ENCODE measurements at regions not wholly inside any gene's neighbourhood (a gene's known extent, or its start where the extent isn't known, plus 50 kb on each side); places are given as distances from the start of the nearest gene placed in this dataset.

GRCh38 chr6:139430899-139431601, 56.6 kb upstream of the CITED2 start:
- peak; percentile 50 for ATAC-seq
- H3K4me1 ChIP-seq, result no peaks in the 10 kb centered on the region
- TF ChIP-seq POLR2AphosphoS5 (IDR thresholded peaks at IDR 0.05) (no peak), POLR2A (IDR thresholded peaks at IDR 0.05) (no peak), EP300 (IDR thresholded peaks at IDR 0.05) (no peak), CTCF (IDR thresholded peaks at IDR 0.05) (no peak)
- H3K27me3 ChIP-seq, result no peaks in the 10 kb centered on the region
- H3K9me3 ChIP-seq, result no peaks in the 10 kb centered on the region
- H3K4me3 ChIP-seq, result no peak overlapping the region
- H3K36me3 ChIP-seq, result no peaks in the 10 kb centered on the region
- no peak overlapping the region for H3K27ac ChIP-seq
- 88 to 90% methylated on average over 2 to 4 of the region's 4 CpGs for WGBS, 2 donors (ENCODE audit: low coverage in 1 of 2)

- Histone ChIP-seq H3K27ac (no peak overlapping the region), H3K4me1 (no peaks in the 10 kb centered on the region), H3K36me3 (no peaks in the 10 kb centered on the region), H3K4me3 (no peak overlapping the region), H3K9me3 (no peaks in the 10 kb centered on the region), H3K27me3 (no peaks in the 10 kb centered on the region)
- ATAC-seq, result no peak
- 43 to 80% methylated on average over 1 to 7 of the region's 7 CpGs for WGBS, 2 donors (ENCODE audit: low coverage in 1 of 2)
- TF ChIP-seq CTCF (IDR thresholded peaks at IDR 0.05), result no peak
- TF ChIP-seq EP300 (IDR thresholded peaks at IDR 0.05), result no peak
- TF ChIP-seq POLR2AphosphoS5 (IDR thresholded peaks at IDR 0.05), result no peak
- TF ChIP-seq POLR2A (IDR thresholded peaks at IDR 0.05), result no peak
Measured at GRCh38 chr6:139429580-139430145, 55.2 kb upstream of the CITED2 start.

GRCh38 chr6:139427199-139427598, 52.8 kb upstream of the CITED2 start:
- no peak overlapping the region for H3K27ac ChIP-seq
- H3K4me1 ChIP-seq, result no peaks in the 10 kb centered on the region
- TF ChIP-seq POLR2A (IDR thresholded peaks at IDR 0.05), result no peak
- TF ChIP-seq CTCF (IDR thresholded peaks at IDR 0.05), result no peak
- TF ChIP-seq EP300 (IDR thresholded peaks at IDR 0.05), result no peak
- no peak for TF ChIP-seq POLR2AphosphoS5 (IDR thresholded peaks at IDR 0.05)
- ATAC-seq, result no peak
- no peaks in the 10 kb centered on the region for H3K9me3 ChIP-seq
- no peak overlapping the region for H3K4me3 ChIP-seq
- no peaks in the 10 kb centered on the region for H3K36me3 ChIP-seq
- no peaks in the 10 kb centered on the region for H3K27me3 ChIP-seq

- WGBS, 2 donors (ENCODE audit: low coverage in 1 of 2), result 81 to 93% methylated on average over 3 to 9 of the region's 9 CpGs
- no peak overlapping the region for H3K4me3 ChIP-seq
- H3K4me1 ChIP-seq, result no peaks in the 10 kb centered on the region
- H3K9me3 ChIP-seq, result no peaks in the 10 kb centered on the region
- TF ChIP-seq EP300 (IDR thresholded peaks at IDR 0.05), result no peak
- no peak for TF ChIP-seq POLR2A (IDR thresholded peaks at IDR 0.05)
- TF ChIP-seq CTCF (IDR thresholded peaks at IDR 0.05), result no peak
- TF ChIP-seq POLR2AphosphoS5 (IDR thresholded peaks at IDR 0.05), result no peak
- no peak for ATAC-seq
- H3K27me3 ChIP-seq, result no peaks in the 10 kb centered on the region
- H3K27ac ChIP-seq, result no peak overlapping the region
- H3K36me3 ChIP-seq, result no peaks in the 10 kb centered on the region
Measured at GRCh38 chr6:139426795-139427194, 52.3 kb upstream of the CITED2 start.

- no peak overlapping the region for H3K4me3 ChIP-seq
- TF ChIP-seq CTCF (IDR thresholded peaks at IDR 0.05), result no peak
- TF ChIP-seq POLR2A (IDR thresholded peaks at IDR 0.05), result no peak
- TF ChIP-seq POLR2AphosphoS5 (IDR thresholded peaks at IDR 0.05), result no peak
- TF ChIP-seq EP300 (IDR thresholded peaks at IDR 0.05), result no peak
Measured at GRCh38 chr6:139425780-139426179, 51.3 kb upstream of the CITED2 start.

More at GRCh38 chr6:139425780-139426179, 51.3 kb upstream of the CITED2 start:
- no peak for ATAC-seq
- Histone ChIP-seq H3K27ac (no peak overlapping the region), H3K27me3 (no peaks in the 10 kb centered on the region), H3K4me1 (no peaks in the 10 kb centered on the region), H3K9me3 (no peaks in the 10 kb centered on the region), H3K36me3 (no peaks in the 10 kb centered on the region)
- 57 to 70% methylated on average over 2 of the region's 2 CpGs for whole genome bisulfite sequencing, 2 donors (ENCODE audit: low coverage in 1 of 2)
